ENCODE measurements at regions not wholly inside any gene's neighbourhood (a gene's known extent, or its start where the extent isn't known, plus 50 kb on each side); places are given as distances from the start of the nearest gene placed in this dataset.

DNA sequence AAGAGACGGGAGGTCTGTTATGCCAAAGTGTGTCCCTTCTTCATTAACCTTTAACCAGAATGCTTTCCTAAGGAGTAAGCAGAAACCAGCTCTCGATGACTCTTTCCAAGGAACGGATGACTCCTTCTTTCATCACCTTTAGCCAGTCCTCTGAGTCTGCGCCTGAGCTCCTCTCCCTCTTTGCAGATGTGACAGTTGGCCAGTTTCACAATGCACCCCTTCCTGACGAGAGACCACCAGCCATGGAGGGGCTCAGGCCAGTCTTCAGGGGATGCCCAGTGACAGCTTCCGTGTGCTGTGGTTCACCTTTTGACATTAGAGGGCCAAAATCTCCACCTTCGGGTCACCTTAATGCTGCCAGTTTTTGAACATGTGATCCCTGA, 826.1 kb downstream of the TBC1D22A start:
- DNase-seq (ENCODE audit: low read depth in 2 of 2), result no peak

DNA sequence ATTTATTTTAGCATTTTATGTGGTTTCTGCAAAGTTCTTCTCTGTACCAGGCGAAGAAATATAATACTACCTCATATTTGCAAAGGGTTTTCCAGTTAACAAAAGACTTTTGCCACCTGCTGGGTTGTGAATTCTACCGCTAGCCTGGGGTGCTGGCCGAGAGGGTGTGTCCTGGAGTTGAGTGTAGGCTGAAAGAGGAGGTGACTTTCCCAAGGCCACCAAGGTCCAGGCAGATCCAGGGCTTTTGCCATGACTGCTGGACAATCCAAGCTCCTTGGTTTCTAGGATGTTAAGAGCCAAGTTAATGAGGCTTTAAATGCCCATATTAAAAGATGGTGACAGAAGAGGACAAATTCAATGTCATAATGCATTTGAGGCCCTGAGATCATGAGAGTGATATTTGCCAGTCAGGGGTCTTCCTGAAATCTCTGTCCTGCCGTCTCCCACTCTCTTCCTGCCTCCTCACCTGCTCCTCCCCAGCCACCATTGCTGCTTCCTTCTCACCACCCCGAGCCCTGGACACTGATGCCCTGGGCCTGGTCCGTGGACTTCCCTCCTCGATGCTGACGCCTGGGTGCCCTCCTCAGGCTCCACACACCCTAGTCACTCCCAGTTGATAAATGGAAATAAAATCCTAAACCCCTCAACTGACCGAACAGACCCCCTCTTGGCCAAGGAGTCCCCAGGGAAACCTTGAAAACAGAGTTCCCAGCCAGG, 825.6 kb downstream of the TBC1D22A start:
- no peak for DNase-seq (ENCODE audit: low read depth in 2 of 2)

DNA sequence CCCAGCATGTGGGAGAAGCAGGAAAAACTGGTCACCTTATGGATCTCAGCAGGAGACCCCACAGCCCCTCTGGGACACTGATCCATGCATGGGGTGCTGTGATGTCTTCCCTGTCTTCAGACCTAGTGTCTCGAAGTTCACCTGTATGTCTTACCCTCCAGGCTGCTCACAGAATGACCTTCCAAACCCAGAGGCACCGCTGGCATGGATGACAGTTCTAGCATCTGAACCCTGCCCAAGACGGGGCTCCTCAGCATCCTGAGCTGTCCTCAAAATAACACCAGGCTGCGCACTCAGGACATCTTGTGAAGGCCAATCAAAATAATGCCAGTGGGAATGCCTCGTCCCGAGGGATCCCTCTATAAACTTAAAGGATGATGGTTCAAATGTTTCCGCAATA, 824.9 kb downstream of the TBC1D22A start:
- DNase-seq (ENCODE audit: low read depth in 2 of 2), result no peak

DNA sequence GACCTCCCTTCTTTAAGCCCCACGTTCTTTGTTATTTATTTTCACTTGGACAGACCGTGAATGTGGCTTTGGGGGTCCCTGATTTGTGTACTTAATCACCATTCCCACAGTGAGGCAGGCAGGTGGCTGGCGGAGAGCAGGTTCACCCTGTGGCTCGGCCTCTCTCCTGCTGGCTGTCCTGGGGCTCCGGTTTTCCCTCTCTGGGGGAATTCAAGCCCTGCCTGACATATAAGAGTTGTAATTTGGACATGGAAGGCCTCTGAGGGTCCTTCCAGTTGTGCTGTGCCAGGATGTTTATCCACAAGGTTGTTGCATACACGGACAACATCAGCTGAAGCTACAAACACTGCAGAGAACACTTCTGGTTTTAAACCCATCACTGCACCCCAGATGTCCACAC, 824.5 kb downstream of the TBC1D22A start:
- no peak for DNase-seq (ENCODE audit: low read depth in 2 of 2)

DNA sequence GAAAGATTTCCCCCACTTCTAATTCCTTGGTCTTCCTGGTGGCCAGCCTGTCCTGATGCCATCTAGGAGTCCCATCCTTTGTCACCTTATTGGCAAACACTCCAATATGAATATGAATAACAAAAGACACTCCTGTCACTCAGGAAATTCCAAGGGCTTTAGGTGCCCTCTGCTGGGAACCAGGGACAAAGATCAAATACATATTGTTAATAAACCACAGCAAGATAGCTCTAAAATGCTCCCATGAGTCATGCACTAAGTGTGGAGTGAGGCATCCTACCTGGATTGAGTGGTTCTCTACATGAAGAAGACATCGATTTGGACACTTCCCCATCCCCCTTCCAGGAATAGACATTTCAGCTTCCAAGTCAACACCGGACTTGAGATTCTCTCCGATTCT, 823.6 kb downstream of the TBC1D22A start:
- DNase-seq (ENCODE audit: low read depth in 2 of 2), result no peak

DNA sequence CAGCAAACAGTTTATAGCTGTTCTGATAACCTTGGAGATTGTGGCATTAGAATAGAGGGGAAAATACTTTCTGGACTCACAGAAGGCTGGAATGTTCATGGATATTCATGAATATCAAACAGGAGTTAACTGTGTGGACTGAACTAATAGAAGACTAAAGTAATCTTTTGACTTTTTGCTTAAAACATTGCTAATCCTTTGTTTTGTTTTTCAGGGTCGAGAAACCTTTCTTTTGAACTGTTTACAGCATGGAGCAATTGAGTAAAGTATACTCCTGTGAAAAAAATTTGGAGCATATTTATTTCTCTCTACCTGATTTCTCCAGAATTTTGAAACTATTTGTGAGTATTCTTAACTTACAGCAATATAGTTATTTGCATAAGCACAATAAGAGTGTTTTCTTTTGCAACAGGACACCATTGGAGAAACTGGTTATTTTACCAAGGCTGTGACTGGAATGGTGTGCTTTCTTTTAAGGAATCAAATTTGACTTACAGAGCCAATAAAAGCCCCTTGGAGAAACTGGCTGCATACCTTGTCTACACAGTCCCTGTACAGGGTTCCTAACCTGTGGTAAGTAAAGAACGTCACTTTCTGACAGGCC, 821.6 kb downstream of the TBC1D22A start:
- DNase-seq (ENCODE audit: low read depth in 2 of 2), result no peak

DNA sequence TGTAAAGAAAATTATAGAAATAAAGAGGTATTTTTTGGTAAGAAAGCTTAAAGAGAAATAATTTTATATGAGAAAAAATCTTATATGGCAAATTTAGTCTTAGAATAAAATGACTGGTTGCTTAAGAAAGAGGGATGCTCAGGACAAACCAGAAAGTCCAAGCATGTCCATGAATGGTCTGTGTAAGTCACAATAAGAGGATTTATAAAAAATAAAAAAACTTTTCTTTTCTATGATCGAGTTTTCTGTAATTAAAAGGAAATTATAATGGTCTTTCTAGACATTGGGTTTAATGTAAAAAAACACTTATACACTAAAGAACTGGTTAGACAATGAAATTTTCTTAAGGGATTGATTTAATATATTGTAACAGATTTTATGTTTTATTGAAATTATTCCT, 819.6 kb downstream of the TBC1D22A start:
- DNase-seq (ENCODE audit: low read depth in 2 of 2), result no peak

DNA sequence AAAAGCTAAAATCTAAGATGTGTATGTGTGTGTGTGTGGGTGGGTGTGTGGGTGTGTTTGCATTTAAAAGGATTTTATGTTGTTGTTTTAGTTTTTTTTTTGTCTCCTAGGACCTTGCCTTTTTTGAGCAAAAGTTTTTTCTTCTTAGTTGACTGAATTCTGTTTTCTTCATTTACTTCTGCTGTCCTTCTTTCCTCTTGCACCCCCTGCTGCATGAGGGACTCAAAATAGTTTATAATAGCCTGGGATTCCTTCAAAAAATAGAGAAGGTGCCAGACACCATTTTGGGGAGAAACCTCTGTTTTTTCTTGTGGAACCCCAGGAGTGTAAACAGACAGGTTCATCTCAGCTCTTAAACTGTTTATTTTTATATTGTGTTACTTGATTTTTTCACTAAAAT, 817.7 kb downstream of the TBC1D22A start:
- DNase-seq (ENCODE audit: low read depth in 2 of 2), result no peak

DNA sequence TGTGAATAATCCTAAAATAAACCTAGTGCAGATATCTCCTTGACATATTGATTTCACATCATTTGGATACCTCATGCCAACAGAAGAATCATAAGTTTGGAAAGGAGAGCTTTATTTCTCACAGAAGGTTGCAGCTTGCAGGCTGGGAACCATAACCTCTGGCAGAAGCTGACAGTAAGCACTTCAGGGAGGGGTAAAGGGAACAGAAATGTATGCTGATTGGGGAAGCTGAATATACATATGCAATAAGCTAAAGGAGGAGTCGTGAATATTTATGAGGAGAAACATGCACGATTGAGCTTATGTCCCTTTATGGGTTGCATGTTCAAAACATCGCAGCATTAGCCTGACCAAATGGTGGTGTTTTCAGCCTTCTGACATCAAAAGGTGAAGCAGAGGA, 814.5 kb downstream of the TBC1D22A start:
- DNase-seq (ENCODE audit: low read depth in 2 of 2), result no peak

DNA sequence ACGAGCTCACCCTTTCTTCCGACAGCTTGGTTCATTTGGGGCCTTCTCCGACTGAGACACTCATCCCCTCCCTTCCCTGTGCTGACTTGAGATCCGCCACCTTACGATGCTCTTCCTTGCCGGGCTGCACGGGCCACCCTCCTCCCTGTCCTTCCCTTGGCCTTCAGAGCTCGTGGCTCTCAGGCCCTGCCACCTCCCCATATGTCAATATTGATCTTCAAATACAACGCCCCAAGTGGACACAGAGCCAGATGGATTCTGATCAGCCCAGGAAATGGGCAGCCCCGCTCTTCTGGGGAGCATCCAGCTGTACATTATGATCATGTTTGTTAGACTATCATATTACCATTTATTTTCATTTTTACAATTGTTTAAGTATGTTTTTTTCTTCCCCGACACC, 812.8 kb downstream of the TBC1D22A start:
- DNase-seq (ENCODE audit: low read depth in 2 of 2), result no peak

DNA sequence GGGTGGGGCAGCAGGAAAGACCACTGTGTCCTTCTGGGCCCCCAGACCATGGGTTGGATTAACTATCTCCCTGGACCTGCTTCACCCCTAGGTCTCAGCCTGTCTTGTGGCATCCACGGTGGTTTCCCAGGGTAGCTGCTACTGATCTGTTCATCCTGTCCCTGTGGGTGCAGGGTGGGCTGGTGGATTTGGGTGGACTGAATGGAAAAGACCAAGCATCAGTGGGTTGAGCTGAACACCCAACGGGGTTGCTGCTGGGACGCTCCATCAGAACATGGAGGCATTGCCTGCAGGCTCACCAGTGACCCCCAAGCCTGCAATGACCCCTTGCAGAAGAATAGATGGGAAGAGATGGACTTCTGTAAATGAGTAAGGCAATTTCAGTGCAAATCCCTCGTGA, 812.1 kb downstream of the TBC1D22A start:
- DNase-seq (ENCODE audit: low read depth in 2 of 2), result no peak

DNA sequence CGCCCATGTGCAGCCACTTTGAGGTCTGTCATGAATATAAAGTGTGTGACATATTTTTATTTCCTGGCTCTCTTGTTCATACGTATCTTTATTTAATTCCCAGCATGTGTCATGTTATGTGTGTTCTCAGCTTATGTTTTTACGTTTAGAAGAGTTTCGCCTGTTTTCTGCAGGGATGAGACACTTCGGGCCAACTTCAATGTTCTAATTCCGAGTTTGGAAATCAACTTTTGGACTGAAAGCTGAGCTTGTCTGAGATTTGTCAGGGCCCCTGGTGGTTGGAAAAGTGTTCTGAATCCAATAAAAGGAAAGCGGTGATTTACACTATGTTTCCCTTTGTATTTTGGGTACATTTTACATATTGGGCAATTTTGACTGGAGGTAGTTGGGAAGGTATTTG, 810.7 kb downstream of the TBC1D22A start:
- DNase-seq (ENCODE audit: low read depth in 2 of 2), result no peak

DNA sequence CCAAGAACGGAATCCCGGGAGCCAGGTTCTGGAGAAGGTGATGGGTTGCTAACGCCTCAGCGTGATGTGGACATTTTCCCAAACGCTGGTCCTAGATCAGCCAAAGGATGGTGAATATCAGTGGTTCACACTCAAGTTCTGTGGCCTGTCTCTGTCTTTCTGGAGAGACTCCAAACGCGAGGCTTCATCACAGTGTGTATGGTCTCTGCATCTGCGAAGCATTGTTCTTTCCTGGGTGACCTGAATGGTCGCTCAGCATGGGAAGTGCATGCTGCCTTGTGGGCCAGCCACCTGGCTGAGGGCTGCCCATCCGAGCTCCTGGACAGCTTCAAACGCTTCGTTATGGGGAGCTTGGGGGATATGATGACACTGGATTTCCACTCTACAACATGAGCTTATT, 810.0 kb downstream of the TBC1D22A start:
- no peak for DNase-seq (ENCODE audit: low read depth in 2 of 2)

DNA sequence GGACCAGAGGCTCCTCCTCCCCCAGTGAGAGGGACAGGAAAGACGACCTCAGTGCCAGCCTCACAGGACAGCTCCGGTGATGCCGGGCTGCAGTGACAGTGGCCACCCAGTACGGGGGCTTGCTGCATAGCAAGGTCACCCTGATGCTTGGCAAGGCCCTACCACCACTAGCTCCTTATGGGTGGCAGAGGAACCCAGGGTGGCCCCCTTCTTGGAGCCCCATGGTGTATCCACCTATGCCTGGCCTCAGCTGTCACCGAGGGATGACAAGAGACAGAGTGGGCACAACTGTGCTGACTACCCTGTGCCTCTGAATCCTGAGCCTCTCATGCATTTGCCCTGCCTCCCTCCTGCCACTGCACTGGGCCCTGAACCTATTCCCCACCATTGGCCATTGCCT, 809.2 kb downstream of the TBC1D22A start:
- no peak for DNase-seq (ENCODE audit: low read depth in 2 of 2)

DNA sequence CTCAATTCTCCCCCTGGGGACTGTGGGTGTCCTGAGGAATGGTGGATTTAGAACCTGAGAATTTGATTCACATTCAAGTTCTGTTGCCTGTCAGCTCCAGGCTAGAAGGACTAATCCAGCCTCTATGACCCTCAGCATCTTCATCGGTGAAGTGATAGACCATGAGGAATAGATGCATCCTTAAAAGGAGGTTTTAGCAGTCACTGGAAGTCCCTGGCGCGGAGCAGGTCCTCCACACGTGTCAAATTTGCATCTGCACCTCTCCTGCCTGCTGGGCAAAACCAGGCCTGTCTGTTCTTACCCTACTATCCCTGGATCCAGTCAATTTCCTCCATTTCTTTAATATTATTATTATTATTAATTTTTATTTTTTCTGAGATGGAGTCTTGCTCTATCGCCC, 808.4 kb downstream of the TBC1D22A start:
- no peak for DNase-seq (ENCODE audit: low read depth in 2 of 2)

DNA sequence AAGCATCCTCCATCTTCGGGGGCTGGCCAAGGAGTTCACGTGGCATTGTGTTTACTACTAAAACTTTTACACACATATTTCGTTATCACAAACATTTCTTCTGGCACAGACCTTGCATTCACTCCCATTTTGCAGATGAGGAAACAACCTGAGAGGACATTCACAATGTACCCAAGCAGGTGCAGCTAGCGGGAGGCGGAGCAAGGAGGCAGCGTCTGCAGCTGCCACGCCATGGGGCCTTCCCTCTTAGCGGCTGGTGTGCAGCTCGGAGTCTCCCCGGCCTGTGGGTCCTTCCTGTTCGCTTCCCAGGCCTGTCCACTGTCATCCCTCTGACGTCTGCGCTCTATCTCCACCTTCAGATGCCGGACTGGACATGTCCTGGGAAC, 807.8 kb downstream of the TBC1D22A start:
- DNase-seq (ENCODE audit: low read depth in 2 of 2), result no peak

DNA sequence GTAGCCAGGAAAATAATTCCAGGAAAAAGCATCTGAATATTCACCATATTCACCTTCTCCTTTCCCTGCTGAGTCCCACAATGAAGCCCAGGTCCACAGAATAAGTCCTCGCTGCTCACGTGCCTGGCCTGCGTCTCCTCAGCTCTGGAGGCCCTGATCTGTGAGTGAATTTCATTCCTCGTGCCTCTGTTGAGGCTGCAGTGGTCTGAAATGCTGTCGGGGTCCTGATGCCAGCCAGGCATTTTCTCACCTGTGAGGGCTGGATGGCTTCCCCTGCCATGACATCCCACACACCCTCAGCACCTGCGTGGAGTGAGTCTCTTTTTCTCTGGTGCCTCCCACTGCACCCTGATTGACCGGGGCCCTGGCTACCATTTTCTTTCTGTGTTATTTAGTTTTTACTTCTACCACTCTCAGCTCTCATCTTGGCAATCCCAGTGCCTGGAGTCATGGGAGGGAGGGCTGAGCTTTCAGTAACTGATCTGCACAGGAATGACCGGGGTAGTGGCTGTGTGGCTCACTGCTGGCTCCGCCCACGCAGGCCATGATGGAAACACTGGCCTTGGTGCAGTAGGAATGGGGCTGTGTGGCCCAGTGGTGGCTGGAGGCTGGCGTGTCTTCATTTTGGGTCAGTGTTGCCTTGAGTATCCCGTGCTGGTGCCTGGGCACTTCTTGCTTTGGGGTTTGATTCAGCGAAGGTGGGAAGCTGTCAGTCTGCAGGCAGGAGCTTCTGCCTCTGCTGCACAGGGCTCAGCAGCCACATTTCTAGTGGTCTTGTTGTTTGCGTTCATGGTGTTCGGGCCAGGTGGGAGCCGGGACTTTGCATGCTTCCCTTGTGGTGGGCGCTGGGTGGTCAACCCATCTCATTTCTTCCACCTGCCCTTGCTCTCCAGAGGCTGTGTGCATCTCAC, 807.2 kb downstream of the TBC1D22A start:
- DNase-seq (ENCODE audit: low read depth in 2 of 2), result no peak

DNA sequence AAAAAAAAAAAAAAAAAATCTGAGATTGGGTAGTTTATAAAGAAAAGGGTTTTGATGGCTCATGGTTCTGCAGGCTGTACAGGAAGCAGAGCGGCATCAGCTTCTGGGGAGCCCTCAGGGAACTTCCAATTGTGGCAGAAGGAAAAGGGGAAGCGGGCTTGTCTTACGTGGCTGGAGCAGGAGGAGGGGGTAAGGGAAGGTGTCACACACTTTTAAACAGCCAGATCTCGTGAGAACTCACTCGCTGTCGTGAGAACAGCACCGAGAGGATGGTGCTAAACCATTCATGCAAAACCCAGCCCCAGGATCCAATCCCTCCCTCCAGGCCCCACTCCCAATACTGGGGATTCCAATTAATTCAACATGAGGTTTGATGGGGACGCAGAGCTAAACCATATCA, 806.2 kb downstream of the TBC1D22A start:
- DNase-seq (ENCODE audit: low read depth in 2 of 2), result no peak

DNA sequence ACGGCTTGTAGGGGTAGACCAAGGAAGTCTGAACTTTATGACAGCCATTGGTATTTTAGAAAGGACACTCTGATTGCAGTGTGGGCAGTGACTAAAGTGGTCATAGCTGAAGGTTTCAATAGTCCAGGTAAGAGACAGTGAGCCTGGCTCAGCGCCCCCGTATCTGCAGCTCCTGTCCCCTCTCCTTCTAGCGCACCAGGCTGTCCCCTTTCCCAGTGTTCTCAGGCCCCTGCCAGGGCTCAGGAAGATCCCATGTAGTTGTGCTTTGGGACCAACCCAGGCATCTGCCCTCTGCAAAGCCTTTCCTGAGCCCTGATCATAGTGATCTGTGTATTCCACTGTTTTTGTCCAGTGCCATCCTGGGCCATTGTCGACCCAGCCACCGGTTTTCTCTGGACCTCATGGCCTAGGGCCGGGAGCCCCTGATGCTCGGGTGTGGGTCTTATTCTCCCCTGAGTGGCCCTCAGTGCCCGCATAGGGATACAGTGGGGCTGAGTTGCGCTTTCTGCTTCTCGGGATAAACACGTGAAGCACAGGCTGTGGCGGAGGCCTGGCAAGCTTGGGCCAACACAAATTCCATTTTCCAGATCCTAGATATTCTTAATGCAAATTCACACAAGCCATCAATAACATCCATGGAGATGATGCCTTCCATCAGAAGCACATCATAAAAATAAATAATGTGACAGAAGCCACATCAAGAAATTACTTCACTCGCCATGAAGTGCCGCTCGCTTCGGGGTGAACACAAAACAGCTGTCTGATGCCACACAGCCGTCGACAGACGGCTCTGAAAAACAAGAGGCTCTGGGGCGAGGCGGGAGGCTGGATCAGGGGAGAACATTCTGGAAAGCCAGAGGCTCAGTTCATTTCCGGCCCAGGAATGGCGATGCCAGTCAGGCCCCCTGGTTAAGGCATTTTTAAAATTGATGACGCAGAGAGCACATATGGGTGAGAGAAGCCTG, 805.0 kb downstream of the TBC1D22A start:
- DNase-seq (ENCODE audit: low read depth in 2 of 2), result no peak

DNA sequence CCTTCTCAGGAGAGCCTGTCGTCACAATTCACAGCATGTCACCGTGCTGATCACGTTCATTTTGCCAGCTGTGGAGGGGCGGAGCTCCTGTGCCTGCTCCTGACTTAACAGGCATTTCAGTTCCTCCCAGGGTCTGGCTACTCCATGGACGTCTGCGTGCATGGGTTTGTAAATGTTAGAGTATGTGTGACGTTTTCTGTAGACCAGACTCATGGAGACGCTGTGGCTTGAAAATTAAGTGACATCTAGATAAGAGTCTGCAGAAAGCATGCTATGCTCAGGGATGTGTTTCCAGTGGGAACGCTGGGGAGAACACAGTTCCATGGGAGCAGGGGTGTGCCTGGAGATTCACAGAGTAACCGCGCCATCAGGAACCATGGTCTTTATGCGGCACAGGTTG, 804.0 kb downstream of the TBC1D22A start:
- DNase-seq (ENCODE audit: low read depth in 2 of 2), result no peak

DNA sequence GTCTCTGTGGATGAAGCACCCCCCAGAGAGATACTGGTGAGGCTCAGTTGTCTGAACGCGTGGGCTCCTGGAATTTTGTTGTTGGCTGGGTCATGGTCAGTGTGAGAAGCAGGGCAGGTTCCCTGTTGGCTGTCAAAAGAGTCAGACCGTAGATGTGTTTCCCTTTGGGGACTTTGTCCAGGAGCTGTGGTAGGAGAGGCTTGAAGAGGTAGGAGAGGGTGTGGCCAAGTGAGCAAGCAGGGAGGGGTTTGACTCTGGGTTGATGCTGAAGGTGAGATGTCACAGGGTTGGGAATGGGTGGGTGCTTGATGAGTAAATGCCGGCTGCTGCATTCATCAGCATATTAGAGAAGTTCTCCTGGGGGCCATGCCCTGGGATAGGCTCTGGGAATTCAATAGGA, 803.2 kb downstream of the TBC1D22A start:
- DNase-seq (ENCODE audit: low read depth in 2 of 2), result no peak

Data from dermis microvascular lymphatic vessel endothelial cell (primary cell).